A549 (cell line): ENCODE measurements at regions not wholly inside any gene's neighbourhood (a gene's known extent, or its start where the extent isn't known, plus 50 kb on each side); places are given as distances from the start of the nearest gene placed in this dataset.

Experiments used
- ATAC-seq, 2 experiments: fragments of 200-7000 bp in 1 of 2; fragments of >200 bp in 1 of 2; cut with Nextera tagmentation in 1 of 2; cut with Tn5 transposase in 1 of 2; 3 replicates each; pipeline versions ENCODE4 v1.8.0 to v1.9.1; 2018 to 2020; ENCODE audit warnings: mild to moderate bottlenecking in 1 of 2, moderate library complexity in 1 of 2
- CTCF ChIA-PET: fragments of 300-600 bp; sonication (Branson Sonifier 250); formaldehyde crosslinking; extraction: SDS; loops from one replicate; lab custom pipeline; 2021; ENCODE audit warnings: antibody characterized with exemption, inconsistent platforms; lab: Yijun Ruan, JAX
- POLR2A ChIA-PET: fragments of 350-600 bp; formaldehyde crosslinking; extraction: SDS; loops from one replicate; lab custom pipeline; 2021; ENCODE audit warnings: antibody characterized with exemption, inconsistent platforms; lab: Yijun Ruan, JAX
- DNase-seq, 2 experiments: peaks; one replicate each; pipeline versions ENCODE4 v3.0.0 to v3.0.0-alpha.2; 2011 to 2016; ENCODE audit warnings: low read depth in 1 of 2, low spot score in 1 of 2
- FAIRE-seq: peaks from 2 replicates; lab custom pipeline; 2011; peaks lifted over from hg19 to GRCh38; lab: Jason Lieb, UNC
- H3K27ac ChIP-seq, 2 experiments: fragments of >200 bp; sonication (Bioruptor Twin); formaldehyde crosslinking; 3 replicates each; pipeline ENCODE4 v1.5.1; 2016 to 2017
- H3K4me1 ChIP-seq: fragments of >200 bp; sonication (Bioruptor Twin); formaldehyde crosslinking; 3 replicates; pipeline ENCODE4 v1.6.1; 2016
- H3K4me2 ChIP-seq: fragments of >200 bp; sonication (Bioruptor Twin); formaldehyde crosslinking; 3 replicates; pipeline ENCODE4 v1.6.1; 2016
- H3K4me3 ChIP-seq: fragments of >200 bp; sonication (Bioruptor Twin); formaldehyde crosslinking; 3 replicates; pipeline ENCODE4 v1.5.1; 2016
- H3K9me3 ChIP-seq: fragments of >200 bp; sonication (Bioruptor Twin); formaldehyde crosslinking; 3 replicates; pipeline ENCODE4 v1.6.1; 2016
- CBX2 ChIP-seq: fragments of 200-600 bp; sonication (generic); IDR thresholded peaks from 2 replicates; pipeline ENCODE4 v1.6.1; 2016; ENCODE audit warnings: low read depth, mild to moderate bottlenecking, borderline replicate concordance
- CBX8 ChIP-seq: fragments of 200-600 bp; sonication (generic); IDR thresholded peaks from 2 replicates; pipeline ENCODE4 v1.6.1; 2016
- CHD2 ChIP-seq: fragments of 150-350 bp; IDR thresholded peaks from 2 replicates; pipeline ENCODE4 v1.6.1; 2014; ENCODE audit warnings: low read length; ENCODE audit not compliant: partially characterized antibody
- CHD4 ChIP-seq: fragments of 200-600 bp; sonication (generic); IDR thresholded peaks from 2 replicates; pipeline ENCODE4 v1.6.1; 2016; ENCODE audit warnings: antibody characterized with exemption, mild to moderate bottlenecking, borderline replicate concordance
- E2F6 ChIP-seq: IDR thresholded peaks from 2 replicates; pipeline ENCODE4 v1.6.1; 2012; ENCODE audit warnings: low read depth, borderline replicate concordance
- ELK1 ChIP-seq: fragments of 150-350 bp; IDR thresholded peaks from 2 replicates; pipeline ENCODE4 v1.6.1; 2014; ENCODE audit warnings: low read depth, mild to moderate bottlenecking, low read length
- EP300 ChIP-seq, 2 experiments: fragments of >200 bp; sonication (Bioruptor Twin); formaldehyde crosslinking; IDR thresholded peaks; 2 replicates in 1 of 2; 3 replicates in 1 of 2; pipeline ENCODE4 v1.6.1; 2016 to 2017
- ESRRA ChIP-seq: fragments of 150-350 bp; IDR thresholded peaks from 2 replicates; pipeline ENCODE4 v1.6.1; 2014; ENCODE audit warnings: mild to moderate bottlenecking, low read length, borderline replicate concordance
- FOSB ChIP-seq: fragments of 250-450 bp; sonication (Bioruptor Pico); IDR thresholded peaks from 2 replicates; pipeline ENCODE4 v1.5.0; 2020; ENCODE audit warnings: mild to moderate bottlenecking, moderate library complexity
- FOSL2 ChIP-seq, 2 experiments: fragments of 450-650 bp in 1 of 2; fragments of >200 bp in 1 of 2; sonication (Bioruptor Twin) in 1 of 2; formaldehyde crosslinking; IDR thresholded peaks; 2 replicates each; pipeline versions ENCODE4 v1.5.0 to v1.6.1; 2016 to 2020; ENCODE audit warnings: mild to moderate bottlenecking in 1 of 2, moderate library complexity in 1 of 2
- GATA3 ChIP-seq: IDR thresholded peaks from 2 replicates; pipeline ENCODE4 v1.6.1; 2012; ENCODE audit warnings: borderline replicate concordance
- JUNB ChIP-seq: fragments of >200 bp; sonication (Bioruptor Twin); formaldehyde crosslinking; IDR thresholded peaks from 2 replicates; pipeline ENCODE4 v1.6.1; 2016
- MAFK ChIP-seq: fragments of 450-650 bp; IDR thresholded peaks from 2 replicates; pipeline ENCODE4 v1.6.1; 2014; ENCODE audit not compliant: partially characterized antibody
- MAX ChIP-seq: IDR thresholded peaks from 2 replicates; pipeline ENCODE4 v1.6.1; 2012
- MAZ ChIP-seq: fragments of 150-350 bp; IDR thresholded peaks from 2 replicates; pipeline ENCODE4 v1.6.1; 2014; ENCODE audit warnings: antibody characterized with exemption, low read depth, low read length, borderline replicate concordance
- MYC ChIP-seq: IDR thresholded peaks from 2 replicates; pipeline ENCODE4 v1.6.1; 2012; ENCODE audit warnings: mild to moderate bottlenecking, inconsistent platforms, low read length, improper control_type of control experiment, borderline replicate concordance
- NFE2L2 ChIP-seq: fragments of 150-350 bp; conservative IDR thresholded peaks from 2 replicates; pipeline ENCODE4 v1.6.1; 2014; ENCODE audit warnings: low read length
- NPAS2 ChIP-seq: fragments of 250-450 bp; sonication (Bioruptor Pico); IDR thresholded peaks from 2 replicates; pipeline ENCODE4 v1.8.0; 2022; ENCODE audit warnings: mild to moderate bottlenecking, moderate library complexity, borderline replicate concordance
- PBX3 ChIP-seq: IDR thresholded peaks from 2 replicates; pipeline ENCODE4 v1.6.1; 2012
- PHF8 ChIP-seq: fragments of 200-600 bp; sonication (generic); IDR thresholded peaks from 2 replicates; pipeline ENCODE4 v1.6.1; 2016; ENCODE audit warnings: low read depth, mild to moderate bottlenecking, antibody characterized with exemption, moderate library complexity, borderline replicate concordance
- POLR2A ChIP-seq: IDR thresholded peaks from 2 replicates; pipeline ENCODE4 v1.6.1; 2012; ENCODE audit warnings: mild to moderate bottlenecking, low read length
- POLR2AphosphoS2 ChIP-seq: conservative IDR thresholded peaks from 2 replicates; pipeline ENCODE4 v1.6.1; 2012; ENCODE audit warnings: low read length, improper control_type of control experiment, inconsistent platforms
- RAD21 ChIP-seq, 2 experiments: fragments of >200 bp in 1 of 2; sonication (Bioruptor Twin) in 1 of 2; formaldehyde crosslinking in 1 of 2; IDR thresholded peaks in 1 of 2; conservative IDR thresholded peaks in 1 of 2; 2 replicates in 1 of 2; 3 replicates in 1 of 2; pipeline ENCODE4 v1.6.1; 2012 to 2018; ENCODE audit warnings: inconsistent platforms in 1 of 2
- RCOR1 ChIP-seq: fragments of 150-350 bp; IDR thresholded peaks from 2 replicates; pipeline ENCODE4 v1.6.1; 2014; ENCODE audit warnings: antibody characterized with exemption, low read length, low read depth
- RNF2 ChIP-seq: fragments of 200-600 bp; sonication (generic); IDR thresholded peaks from 2 replicates; pipeline ENCODE4 v1.6.1; 2016; ENCODE audit warnings: low read depth, mild to moderate bottlenecking, antibody characterized with exemption, moderate library complexity, borderline replicate concordance
- SMC3 ChIP-seq: fragments of >200 bp; sonication (Bioruptor Twin); formaldehyde crosslinking; IDR thresholded peaks from 3 replicates; pipeline ENCODE4 v1.6.1; 2018; ENCODE audit warnings: inconsistent platforms
- TFCP2L1 ChIP-seq: fragments of 250-450 bp; sonication (Bioruptor Pico); IDR thresholded peaks from 2 replicates; pipeline ENCODE4 v1.5.0; 2021; ENCODE audit warnings: mild to moderate bottlenecking
- TP53 ChIP-seq: fragments of 250-450 bp; sonication (Bioruptor Pico); IDR thresholded peaks from 2 replicates; pipeline ENCODE4 v1.5.0; 2021; ENCODE audit warnings: mild to moderate bottlenecking, moderate library complexity
- ZC3H11A ChIP-seq: fragments of 450-650 bp; IDR thresholded peaks from 2 replicates; pipeline ENCODE4 v1.6.1; 2014; ENCODE audit warnings: antibody characterized with exemption, mild to moderate bottlenecking
- ZNF302 ChIP-seq: fragments of 250-450 bp; sonication (Bioruptor Pico); IDR thresholded peaks from 2 replicates; pipeline ENCODE4 v1.9.0; 2021; ENCODE audit warnings: inconsistent platforms, mild to moderate bottlenecking, moderate library complexity
- WGBS: methylation state at CpG from one replicate; pipeline ENCODE4 v1.1.6; 2017; ENCODE audit errors: missing lambda C conversion rate; 5-methylcytosine and 5-hydroxymethylcytosine counted together
- TF ChIP-seq, protein P1 (sequence below): fragments of 250-450 bp; sonication (Bioruptor Pico); IDR thresholded peaks from 2 replicates; pipeline ENCODE4 v1.5.0; 2020; ENCODE audit warnings: low read depth, mild to moderate bottlenecking, moderate library complexity

DNA sequence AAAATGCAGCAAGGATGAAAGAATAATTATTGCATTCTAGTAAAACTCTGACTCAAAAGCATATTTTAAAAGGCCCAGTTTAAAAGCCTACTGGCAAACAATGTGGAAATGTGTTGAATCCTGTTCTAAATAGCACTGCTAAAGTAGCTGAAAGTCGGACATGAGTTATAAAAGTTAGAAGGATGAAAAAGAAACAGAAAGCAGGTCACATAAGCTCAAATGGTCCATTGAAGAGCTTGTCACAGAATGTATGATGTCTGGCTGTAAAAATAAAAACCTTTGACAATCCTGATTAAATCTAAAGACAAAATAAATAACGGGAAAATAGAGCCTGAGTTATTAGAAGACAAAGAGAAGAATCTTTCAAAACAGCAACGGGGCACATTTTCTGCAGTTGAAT, 218.6 kb upstream of the UFL1 start:
- ChIA-PET POLR2A (no interaction called here), CTCF (no interaction called here)
- Histone ChIP-seq H3K4me3 (no peak overlapping the region), H3K27ac (no peak overlapping the region), H3K4me2 (no peak overlapping the region), H3K9me3 (no peaks in the 10 kb centered on the region), H3K4me1 (no peaks in the 10 kb centered on the region)
- WGBS = 2% methylated on average over 3 of the region's 3 CpGs
- DNase-seq (no peak), ATAC-seq (no peak), FAIRE-seq (no peak)
- no peak for TF ChIP-seq TP53 (CRISPR knock-in tag)
- TF ChIP-seq, protein P1, sequence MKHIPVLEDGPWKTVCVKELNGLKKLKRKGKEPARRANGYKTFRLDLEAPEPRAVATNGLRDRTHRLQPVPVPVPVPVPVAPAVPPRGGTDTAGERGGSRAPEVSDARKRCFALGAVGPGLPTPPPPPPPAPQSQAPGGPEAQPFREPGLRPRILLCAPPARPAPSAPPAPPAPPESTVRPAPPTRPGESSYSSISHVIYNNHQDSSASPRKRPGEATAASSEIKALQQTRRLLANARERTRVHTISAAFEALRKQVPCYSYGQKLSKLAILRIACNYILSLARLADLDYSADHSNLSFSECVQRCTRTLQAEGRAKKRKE (CRISPR knock-in tag) = no peak
- no peak for TF ChIP-seq ESRRA
- TF ChIP-seq EP300 (IDR thresholded peaks at IDR 0.05) = no peak
- no peak for TF ChIP-seq RCOR1
- TF ChIP-seq CBX2 = no peak
- no peak for TF ChIP-seq MAFK
- no peak for TF ChIP-seq GATA3
- no peak for TF ChIP-seq SMC3
- no peak for TF ChIP-seq MAX
- TF ChIP-seq ZNF302 = no peak
- no peak for TF ChIP-seq RNF2
- TF ChIP-seq E2F6 = no peak
- TF ChIP-seq CBX8 = no peak
- no peak for TF ChIP-seq CHD2
- TF ChIP-seq NFE2L2 = no peak
- TF ChIP-seq PHF8 = no peak

DNA sequence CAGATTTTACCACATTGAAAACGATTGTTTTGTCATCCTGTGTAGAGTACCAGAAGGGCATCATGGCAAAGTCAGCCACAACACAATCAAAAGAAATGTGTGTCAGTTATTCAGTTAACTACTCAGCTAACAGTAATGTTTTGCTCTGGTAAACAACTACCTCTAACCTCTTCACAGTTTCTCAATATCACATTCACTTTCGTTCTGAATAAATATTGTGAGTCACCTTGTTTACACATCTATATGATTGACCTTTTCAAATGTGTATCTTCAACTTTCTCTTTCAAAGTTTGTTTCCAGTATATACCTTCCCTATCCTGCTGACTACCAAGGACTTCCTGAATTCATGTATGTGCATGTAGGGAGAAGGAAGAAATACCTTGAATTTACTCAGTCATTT, 216.6 kb upstream of the UFL1 start:
- Histone ChIP-seq H3K27ac (no peak overlapping the region), H3K9me3 (no peaks in the 10 kb centered on the region), H3K4me1 (no peaks in the 10 kb centered on the region)
- CTCF ChIA-PET = interaction anchor here (0.7 kb wide), 1 partner anchor 11 kb away, joined by 3 read pairs; no protein-coding TSS in a partner anchor
- WGBS = 0% methylated on average over 2 of the region's 2 CpGs
- no peak for DNase-seq
- no peak for TF ChIP-seq FOSL2 (IDR thresholded peaks at IDR 0.05)
- TF ChIP-seq FOSL2 (CRISPR knock-in tag; IDR thresholded peaks at IDR 0.05) = 0 out of 2 replicates have a peak, but pooled peaks have one; percentile 5
- no peak for TF ChIP-seq POLR2AphosphoS2
- TF ChIP-seq, all 56 proteins: peak for 1
- POLR2A ChIA-PET = no interaction called here
- FAIRE-seq (no peak), ATAC-seq (no peak)
- H3K4me2 ChIP-seq = no peak overlapping the region
- no peak overlapping the region for H3K4me3 ChIP-seq

DNA sequence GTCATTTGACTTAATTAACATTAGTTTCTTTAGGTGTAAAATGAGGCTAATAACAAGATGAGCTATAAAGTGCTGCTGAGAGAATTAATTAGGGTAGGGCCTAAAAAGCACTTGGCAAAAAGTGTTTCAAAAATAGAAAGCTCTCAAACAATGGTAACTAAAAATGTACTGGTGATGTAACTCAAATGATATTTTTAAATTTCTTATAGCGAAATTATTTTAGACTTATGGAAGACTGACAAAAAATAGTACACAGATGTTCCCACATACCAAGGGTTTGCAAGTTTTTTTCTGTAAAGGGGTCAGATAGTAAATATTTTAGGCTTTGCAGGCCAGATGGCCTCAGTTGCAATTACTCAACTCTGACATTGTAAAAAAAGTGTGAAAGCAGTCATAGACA, 190.7 kb upstream of the UFL1 start:
- no peak for FAIRE-seq
- POLR2A ChIA-PET = no interaction called here
- CTCF ChIA-PET = no interaction called here
- TF ChIP-seq NPAS2 = no peak
- no peak for TF ChIP-seq ESRRA
- TF ChIP-seq ELK1 = no peak
- no peak for TF ChIP-seq MYC
- TF ChIP-seq TFCP2L1 (CRISPR knock-in tag) = no peak
- no peak for TF ChIP-seq RAD21 (conservative IDR thresholded peaks at IDR 0.05 in 1 of 2, IDR thresholded peaks at IDR 0.05 in 1 of 2)
- no peak for TF ChIP-seq JUNB
- TF ChIP-seq POLR2A = no peak
- no peak for TF ChIP-seq ZNF302
- no peak for TF ChIP-seq FOSB (CRISPR knock-in tag)
- no peak for TF ChIP-seq MAZ
- no peak for TF ChIP-seq CHD4
- TF ChIP-seq ZC3H11A = no peak
- TF ChIP-seq E2F6 = no peak
- TF ChIP-seq MAX = no peak
- TF ChIP-seq PBX3 = no peak

More for the DNA sequence above, 190.7 kb upstream of the UFL1 start:
- DNase-seq (no peak), ATAC-seq (no peak)
- Histone ChIP-seq H3K4me2 (no peak overlapping the region), H3K27ac (no peak overlapping the region), H3K4me1 (no peaks in the 10 kb centered on the region), H3K9me3 (no peaks in the 10 kb centered on the region), H3K4me3 (no peak overlapping the region)
- 0% methylated on average over 1 of the region's 1 CpG for WGBS
